Activated CD4-positive, alpha-beta memory T cell treated with anti-CD3 and anti-CD28 coated beads, Interleukin-2, amount 10 ng/mL, durations not matched to agents 7 days and 5 days (primary cell): ENCODE measurements at regions not wholly inside any gene's neighbourhood (a gene's known extent, or its start where the extent isn't known, plus 50 kb on each side); places are given as distances from the start of the nearest gene placed in this dataset.
A peak's percentile ranks its signal among the peaks of the same experiment; 100 is the strongest.

ENCODE experiments used
- CTCF ChIA-PET: fragments of 350-600 bp; sonication (Branson Sonifier 250); formaldehyde crosslinking; loops from one replicate; lab custom pipeline; 2021; ENCODE audit warnings: antibody characterized with exemption, inconsistent platforms; lab: Charles Lee
- POLR2A ChIA-PET: fragments of 350-600 bp; sonication (Branson Sonifier 250); formaldehyde crosslinking; loops from one replicate; lab custom pipeline; 2021; ENCODE audit warnings: antibody characterized with exemption; lab: Charles Lee
- DNase-seq: peaks from one replicate; pipeline ENCODE4 v3.0.0-alpha.2; 2020
- H3K27ac Mint-ChIP-seq: one replicate; pipeline ENCODE4 v1.8.0; 2021; ENCODE audit warnings: mild to moderate bottlenecking, mixed read lengths
- H3K27me3 Mint-ChIP-seq: one replicate; pipeline ENCODE4 v1.8.0; 2021; ENCODE audit warnings: mixed read lengths
- H3K36me3 Mint-ChIP-seq: one replicate; pipeline ENCODE4 v1.8.0; 2021; ENCODE audit warnings: low read depth, mixed read lengths
- H3K4me1 Mint-ChIP-seq: one replicate; pipeline ENCODE4 v1.8.0; 2021; ENCODE audit warnings: mixed read lengths
- H3K4me3 Mint-ChIP-seq: one replicate; pipeline ENCODE4 v1.8.0; 2021; ENCODE audit warnings: mild to moderate bottlenecking, mixed read lengths
- H3K9me3 Mint-ChIP-seq: one replicate; pipeline ENCODE4 v1.8.0; 2021; ENCODE audit warnings: mixed read lengths

GRCh38 chr1:208648146-208648545 lies 404.0 kb upstream of the PLXNA2 start:
- POLR2A ChIA-PET, result no interaction called here
- Mint-ChIP-seq H3K9me3 (no peaks in the 10 kb centered on the region), H3K4me3 (no peak overlapping the region), H3K27me3 (peaks cover 9% of the 10 kb centered on the region), H3K36me3 (no peaks in the 10 kb centered on the region), H3K27ac (no peak overlapping the region), H3K4me1 (no peaks in the 10 kb centered on the region)
- CTCF ChIA-PET, result no interaction called here
- DNase-seq, result no peak

GRCh38 chr1:208652296-208653160 lies 408.3 kb upstream of the PLXNA2 start:
- H3K9me3 Mint-ChIP-seq, result no peaks in the 10 kb centered on the region
- no peaks in the 10 kb centered on the region for H3K4me1 Mint-ChIP-seq
- H3K36me3 Mint-ChIP-seq, result no peaks in the 10 kb centered on the region
- CTCF ChIA-PET, result interaction anchor here (0.9 to 1.8 kb wide), 8 partner anchors 9 to 596 kb away, joined by 3 to 8 read pairs (median 4); no protein-coding TSS in a partner anchor
- peaks cover 5% of the 10 kb centered on the region for H3K27me3 Mint-ChIP-seq
- POLR2A ChIA-PET, result no interaction called here
- DNase-seq, result peak; percentile 28
- H3K4me3 Mint-ChIP-seq, result no peak overlapping the region
- H3K27ac Mint-ChIP-seq, result no peak overlapping the region

- ChIA-PET CTCF (interaction anchor here (0.9 to 1.8 kb wide), 5 partner anchors 10 to 596 kb away, joined by 3 to 8 read pairs (median 4); no protein-coding TSS in a partner anchor), POLR2A (no interaction called here)
- H3K4me3 Mint-ChIP-seq, result no peak overlapping the region
Observed at GRCh38 chr1:208653426-208653825, 409.2 kb upstream of the PLXNA2 start.

DNA sequence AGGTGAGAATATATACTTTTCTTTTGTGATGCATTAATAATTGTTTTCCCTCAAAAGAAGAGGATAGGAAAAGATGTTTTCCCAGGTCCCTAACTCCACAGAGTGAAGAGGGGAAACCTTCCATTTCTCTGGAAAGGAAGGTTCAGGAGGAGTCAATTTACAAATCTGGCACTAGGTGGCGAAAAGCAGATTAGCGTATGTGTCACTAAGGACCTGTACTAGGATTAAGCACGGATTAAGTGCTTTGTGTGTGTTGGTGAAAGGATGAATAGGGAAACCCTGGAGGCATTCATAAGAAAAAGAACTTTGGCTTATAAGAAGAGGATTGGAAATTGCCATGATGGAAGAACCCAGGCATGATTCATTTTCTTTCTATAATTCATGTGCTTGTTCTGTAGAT lies 410.1 kb upstream of the PLXNA2 start:
- Mint-ChIP-seq H3K27ac (no peak overlapping the region), H3K4me3 (no peak overlapping the region), H3K4me1 (no peaks in the 10 kb centered on the region), H3K27me3 (peaks cover 5% of the 10 kb centered on the region), H3K36me3 (no peaks in the 10 kb centered on the region), H3K9me3 (no peaks in the 10 kb centered on the region)
- CTCF ChIA-PET, result interaction anchor here (0.9 kb wide), 1 partner anchor 595 kb away, joined by 4 read pairs; no protein-coding TSS in a partner anchor
- POLR2A ChIA-PET, result no interaction called here
- no peak for DNase-seq

More at GRCh38 chr1:208653426-208653825, 409.2 kb upstream of the PLXNA2 start:
- H3K27me3 Mint-ChIP-seq, result peaks cover 5% of the 10 kb centered on the region
- no peaks in the 10 kb centered on the region for H3K9me3 Mint-ChIP-seq
- no peaks in the 10 kb centered on the region for H3K4me1 Mint-ChIP-seq
- DNase-seq, result no peak
- no peak overlapping the region for H3K27ac Mint-ChIP-seq
- no peaks in the 10 kb centered on the region for H3K36me3 Mint-ChIP-seq

GRCh38 chr1:208665936-208666335 lies 421.8 kb upstream of the PLXNA2 start:
- H3K9me3 Mint-ChIP-seq, result no peaks in the 10 kb centered on the region
- no peak overlapping the region for H3K27ac Mint-ChIP-seq
- no peaks in the 10 kb centered on the region for H3K4me1 Mint-ChIP-seq
- no peak overlapping the region for H3K4me3 Mint-ChIP-seq
- POLR2A ChIA-PET, result no interaction called here
- CTCF ChIA-PET, result no interaction called here
- peaks cover 5% of the 10 kb centered on the region for H3K27me3 Mint-ChIP-seq
- DNase-seq, result no peak
- no peaks in the 10 kb centered on the region for H3K36me3 Mint-ChIP-seq

GRCh38 chr1:208668991-208669390 lies 424.8 kb upstream of the PLXNA2 start:
- Mint-ChIP-seq H3K4me1 (no peaks in the 10 kb centered on the region), H3K9me3 (no peaks in the 10 kb centered on the region), H3K36me3 (no peaks in the 10 kb centered on the region), H3K27me3 (no peaks in the 10 kb centered on the region), H3K27ac (no peak overlapping the region), H3K4me3 (no peak overlapping the region)
- DNase-seq, result no peak
- ChIA-PET POLR2A (no interaction called here), CTCF (no interaction called here)

DNA sequence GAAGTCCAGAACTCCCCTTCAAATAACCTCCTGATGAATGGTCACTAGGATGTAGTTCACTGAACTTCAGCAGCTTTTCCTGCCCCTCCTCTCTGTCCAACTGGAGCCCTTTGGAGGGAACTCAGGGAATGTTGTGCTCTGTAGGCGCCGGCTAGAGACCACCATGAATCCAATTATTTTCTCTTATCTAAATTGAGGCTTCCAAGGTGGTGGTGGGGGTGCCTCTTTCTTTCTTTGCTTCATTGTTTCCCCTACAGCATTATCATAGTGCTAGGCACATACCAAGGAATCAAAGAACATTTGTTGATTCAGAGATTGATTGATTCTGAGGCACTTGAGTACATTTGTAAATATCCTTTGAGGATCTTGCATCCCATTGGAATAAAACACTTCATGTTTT lies 426.6 kb upstream of the PLXNA2 start:
- Mint-ChIP-seq H3K27ac (no peak overlapping the region), H3K36me3 (no peaks in the 10 kb centered on the region), H3K4me3 (no peak overlapping the region), H3K4me1 (no peaks in the 10 kb centered on the region), H3K27me3 (no peaks in the 10 kb centered on the region), H3K9me3 (no peaks in the 10 kb centered on the region)
- no peak for DNase-seq
- POLR2A ChIA-PET, result no interaction called here
- CTCF ChIA-PET, result interaction anchor here (0.9 to 1.5 kb wide), 2 partner anchors 19 to 176 kb away, joined by 3 read pairs; no protein-coding TSS in a partner anchor

GRCh38 chr1:208681878-208682663 lies 437.9 kb upstream of the PLXNA2 start:
- Mint-ChIP-seq H3K4me1 (no peaks in the 10 kb centered on the region), H3K27ac (no peak overlapping the region), H3K4me3 (no peak overlapping the region), H3K9me3 (no peaks in the 10 kb centered on the region), H3K27me3 (peaks cover 2% of the 10 kb centered on the region), H3K36me3 (no peaks in the 10 kb centered on the region)
- ChIA-PET POLR2A (no interaction called here), CTCF (no interaction called here)
- DNase-seq, result no peak

DNA sequence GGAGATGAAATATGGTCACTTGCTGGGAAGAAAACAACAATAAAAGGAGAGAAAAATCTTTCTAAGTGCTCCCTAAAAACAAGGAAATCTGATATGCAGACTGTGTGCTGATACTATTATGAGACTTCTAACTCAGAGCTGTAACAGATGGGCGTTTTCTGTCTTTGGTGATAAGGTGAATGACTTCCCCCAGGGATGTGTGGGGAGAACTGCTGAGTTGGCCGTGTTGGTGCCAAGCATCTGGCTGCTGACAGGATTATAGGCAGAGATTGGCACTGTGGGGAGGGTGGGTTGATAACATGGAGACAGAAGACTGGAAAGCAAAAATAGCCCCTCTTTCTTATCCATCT lies 438.5 kb upstream of the PLXNA2 start:
- Mint-ChIP-seq H3K9me3 (no peaks in the 10 kb centered on the region), H3K4me3 (no peak overlapping the region), H3K27ac (no peak overlapping the region), H3K4me1 (no peaks in the 10 kb centered on the region), H3K27me3 (peaks cover 2% of the 10 kb centered on the region), H3K36me3 (no peaks in the 10 kb centered on the region)
- DNase-seq, result no peak
- ChIA-PET POLR2A (no interaction called here), CTCF (no interaction called here)

DNA sequence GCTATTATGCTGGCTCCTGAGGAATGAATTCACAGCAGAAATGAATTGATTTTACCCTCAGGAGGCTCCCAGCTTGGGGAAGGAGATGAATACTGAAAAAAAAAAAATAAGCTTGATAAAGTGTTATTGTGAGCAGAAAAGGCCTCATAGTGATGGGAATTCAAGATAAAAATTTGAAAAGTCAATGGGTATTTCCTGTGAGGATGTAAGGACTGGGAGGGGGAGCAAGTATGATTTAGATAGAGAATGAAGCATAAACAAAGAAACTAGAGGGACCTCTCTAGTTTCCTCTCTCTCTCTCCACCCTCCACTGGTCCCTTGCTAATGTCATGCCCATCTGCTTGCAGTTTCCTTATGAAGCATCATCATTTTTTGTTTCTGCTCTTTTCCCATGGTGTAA lies 439.0 kb upstream of the PLXNA2 start:
- Mint-ChIP-seq H3K36me3 (no peaks in the 10 kb centered on the region), H3K4me1 (no peaks in the 10 kb centered on the region), H3K27me3 (peaks cover 2% of the 10 kb centered on the region), H3K4me3 (no peak overlapping the region), H3K9me3 (no peaks in the 10 kb centered on the region), H3K27ac (no peak overlapping the region)
- ChIA-PET POLR2A (interaction anchor here (1.0 kb wide), 1 partner anchor 35 kb away, joined by 3 read pairs; no protein-coding TSS in a partner anchor), CTCF (no interaction called here)
- no peak for DNase-seq

DNA sequence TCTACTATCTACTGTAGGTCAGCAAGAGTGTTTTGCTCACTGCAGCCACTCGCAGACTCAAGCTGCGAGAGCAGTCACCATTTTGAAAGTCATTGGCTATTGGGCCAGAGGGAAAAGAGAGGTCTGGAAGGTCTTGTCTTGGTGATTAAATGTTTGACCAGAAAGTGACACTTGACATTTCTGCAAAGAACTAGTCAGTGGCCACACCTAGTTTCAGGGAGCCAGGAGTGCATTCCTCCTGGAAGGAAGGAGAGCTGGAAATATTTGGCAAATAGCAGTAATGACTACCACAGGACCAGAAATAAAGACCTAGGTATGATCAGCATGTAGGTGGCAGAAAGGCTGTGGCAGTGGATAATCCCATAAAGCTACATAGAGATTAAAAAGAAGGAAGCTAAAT lies 440.0 kb upstream of the PLXNA2 start:
- ChIA-PET CTCF (interaction anchor here (1.4 kb wide), 1 partner anchor 32 kb away, joined by 4 read pairs; no protein-coding TSS in a partner anchor), POLR2A (no interaction called here)
- H3K36me3 Mint-ChIP-seq, result no peaks in the 10 kb centered on the region
- H3K27me3 Mint-ChIP-seq, result peaks cover 2% of the 10 kb centered on the region
- DNase-seq, result no peak
- H3K4me3 Mint-ChIP-seq, result no peak overlapping the region
- H3K4me1 Mint-ChIP-seq, result no peaks in the 10 kb centered on the region
- H3K27ac Mint-ChIP-seq, result no peak overlapping the region
- no peaks in the 10 kb centered on the region for H3K9me3 Mint-ChIP-seq

GRCh38 chr1:208686592-208686991 lies 442.4 kb upstream of the PLXNA2 start:
- DNase-seq, result no peak
- Mint-ChIP-seq H3K9me3 (no peaks in the 10 kb centered on the region), H3K4me1 (no peaks in the 10 kb centered on the region), H3K27ac (no peak overlapping the region), H3K4me3 (no peak overlapping the region), H3K27me3 (peaks cover 2% of the 10 kb centered on the region), H3K36me3 (no peaks in the 10 kb centered on the region)
- ChIA-PET POLR2A (no interaction called here), CTCF (no interaction called here)

DNA sequence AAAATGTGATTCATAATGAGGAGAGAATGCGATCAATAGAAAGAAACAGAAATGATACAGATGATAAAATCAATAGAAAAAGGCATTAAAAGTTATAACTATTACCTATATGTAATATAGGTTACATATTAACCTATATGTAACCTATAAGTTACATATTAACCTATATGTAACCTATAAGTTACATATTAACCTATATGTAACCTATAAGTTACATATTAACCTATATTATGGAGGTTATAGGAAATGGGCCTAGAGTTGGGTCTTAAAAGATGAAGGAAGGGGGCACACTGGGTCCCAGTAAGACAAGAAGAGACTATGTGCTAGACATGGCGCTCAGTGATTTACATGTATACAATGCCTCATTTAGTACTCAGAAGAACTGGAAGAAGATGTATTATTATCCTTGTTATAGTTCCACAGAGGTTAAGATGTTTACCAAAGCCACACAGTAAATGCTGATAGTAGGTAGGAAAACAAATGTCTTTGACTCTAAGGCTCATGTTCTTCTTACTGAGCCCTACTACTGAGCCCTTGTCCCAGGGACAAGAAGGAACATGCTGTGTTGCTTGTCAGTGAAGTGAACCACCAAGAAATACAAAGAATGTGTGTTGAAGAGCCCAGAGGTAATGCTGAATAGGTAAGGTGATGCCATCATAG lies 444.6 kb upstream of the PLXNA2 start:
- Mint-ChIP-seq H3K4me3 (no peak overlapping the region), H3K27ac (no peak overlapping the region), H3K9me3 (no peaks in the 10 kb centered on the region), H3K27me3 (no peaks in the 10 kb centered on the region), H3K4me1 (no peaks in the 10 kb centered on the region), H3K36me3 (no peaks in the 10 kb centered on the region)
- DNase-seq, result no peak
- ChIA-PET CTCF (no interaction called here), POLR2A (no interaction called here)
